Left renal cortex interstitium (tissue), 4 donors: ENCODE measurements at regions not wholly inside any gene's neighbourhood (a gene's known extent, or its start where the extent isn't known, plus 50 kb on each side); places are given as distances from the start of the nearest gene placed in this dataset.
A peak's percentile ranks its signal among the peaks of the same experiment; 100 is the strongest.

Experiments
- DNase-seq, 4 donors: peaks; one replicate each; pipeline ENCODE4 v3.0.0-alpha.2; 2013; ENCODE audit warnings: low read depth in 4 of 4, low spot score in 2 of 4, missing footprints in 1 of 4

- DNase-seq = no peak
Observed at GRCh38 chr12:41936333-41936732, 208.3 kb downstream of the GXYLT1 start.

- no peak for DNase-seq
Observed at GRCh38 chr12:41935911-41936310, 208.8 kb downstream of the GXYLT1 start.

GRCh38 chr12:41932470-41932991, 212.1 kb downstream of the GXYLT1 start:
- peak; percentile 41 to 62 (median 50) for DNase-seq

GRCh38 chr12:41930866-41931437, 213.7 kb downstream of the GXYLT1 start:
- no peak for DNase-seq

GRCh38 chr12:41924111-41924510, 220.6 kb downstream of the GXYLT1 start:
- DNase-seq = no peak

GRCh38 chr12:41923351-41923750, 221.3 kb downstream of the GXYLT1 start:
- no peak for DNase-seq

- no peak for DNase-seq
Observed at GRCh38 chr12:41920355-41920754, 224.3 kb downstream of the GXYLT1 start.

- no peak for DNase-seq
Observed at GRCh38 chr12:41919526-41920261, 225.0 kb downstream of the GXYLT1 start.

- no peak for DNase-seq
Observed at GRCh38 chr12:41919048-41919447, 225.6 kb downstream of the GXYLT1 start.

GRCh38 chr12:41917938-41918341, 226.7 kb downstream of the GXYLT1 start:
- DNase-seq = no peak

- no peak for DNase-seq
Observed at GRCh38 chr12:41917181-41917580, 227.5 kb downstream of the GXYLT1 start.

GRCh38 chr12:41910578-41911320, 233.9 kb downstream of the GXYLT1 start:
- DNase-seq = no peak

GRCh38 chr12:41908206-41908605, 236.5 kb downstream of the GXYLT1 start:
- DNase-seq = no peak

- no peak for DNase-seq
Observed at GRCh38 chr12:41907550-41907949, 237.1 kb downstream of the GXYLT1 start.

- no peak for DNase-seq
Observed at GRCh38 chr12:41907021-41907420, 237.7 kb downstream of the GXYLT1 start.

- no peak for DNase-seq
Observed at GRCh38 chr12:41905759-41906297, 238.8 kb downstream of the GXYLT1 start.

- no peak for DNase-seq
Observed at GRCh38 chr12:41905073-41905758, 239.5 kb downstream of the GXYLT1 start.

GRCh38 chr12:41904041-41904440, 240.6 kb downstream of the GXYLT1 start:
- DNase-seq = no peak

GRCh38 chr12:41903014-41903708, 241.5 kb downstream of the GXYLT1 start:
- DNase-seq = no peak

- DNase-seq = no peak
Observed at GRCh38 chr12:41899577-41899976, 245.1 kb downstream of the GXYLT1 start.
